ENCODE measurements at regions not wholly inside any gene's neighbourhood (a gene's known extent, or its start where the extent isn't known, plus 50 kb on each side); places are given as distances from the start of the nearest gene placed in this dataset.

DNA sequence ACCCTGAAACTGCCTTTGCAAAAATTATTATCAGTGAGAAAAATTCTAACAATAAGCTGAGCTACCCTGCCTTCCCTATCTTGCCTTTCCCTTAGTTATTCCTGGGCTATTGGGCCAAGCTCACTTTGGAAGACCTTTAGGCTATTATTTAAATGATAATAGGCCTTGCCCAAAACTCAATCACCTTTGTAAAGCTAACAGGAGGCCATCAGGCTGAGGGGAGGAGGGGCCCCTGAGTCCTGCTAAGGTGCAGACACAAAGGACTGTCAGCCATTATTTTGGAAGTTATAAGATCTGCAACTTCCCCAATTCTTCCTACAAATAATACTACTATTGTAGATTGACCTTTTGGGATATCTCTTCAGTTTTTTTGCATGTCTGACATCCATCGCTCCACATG, 278.8 kb upstream of the DIAPH2 start:
- ChIA-PET CTCF (no interaction called here), POLR2A (ENCODE audit: low non-redundant PET) (no interaction called here)
- H3K4me1 ChIP-seq (ENCODE audit: insufficient read depth, low read length, poor library complexity, severe bottlenecking) = no peaks in the 10 kb centered on the region
- no TSS peak for BruUV-seq (replicated peaks)
- no peaks in the 10 kb centered on the region for H3K27me3 ChIP-seq (replicated peaks; ENCODE audit: insufficient read depth, low read depth, low read length, poor library complexity)
- intact Hi-C loops (cut with micrococcal nuclease; ENCODE audit: unreplicated experiment) = no loop called here
- TF ChIP-seq EZH2 (IDR thresholded peaks at IDR 0.05; ENCODE audit: borderline replicate concordance, low read depth, low read length, poor library complexity, severe bottlenecking) (no peak), CTCF (conservative IDR thresholded peaks at IDR 0.05; ENCODE audit: low read depth, low read length) (no peak)
- H3K4me3 ChIP-seq (ENCODE audit: low read depth, low read length, poor library complexity, severe bottlenecking) = no peak overlapping the region
- H3K9me3 ChIP-seq (ENCODE audit: low read depth, low read length, poor library complexity, severe bottlenecking) = no peaks in the 10 kb centered on the region
- no peaks in the 10 kb centered on the region for H3K36me3 ChIP-seq (ENCODE audit: insufficient read depth, low read length, poor library complexity, severe bottlenecking)
- no peak overlapping the region for H3K27ac ChIP-seq (ENCODE audit: low read depth, low read length, poor library complexity, severe bottlenecking)
- no peak for DNase-seq (ENCODE audit: low spot score)

DNA sequence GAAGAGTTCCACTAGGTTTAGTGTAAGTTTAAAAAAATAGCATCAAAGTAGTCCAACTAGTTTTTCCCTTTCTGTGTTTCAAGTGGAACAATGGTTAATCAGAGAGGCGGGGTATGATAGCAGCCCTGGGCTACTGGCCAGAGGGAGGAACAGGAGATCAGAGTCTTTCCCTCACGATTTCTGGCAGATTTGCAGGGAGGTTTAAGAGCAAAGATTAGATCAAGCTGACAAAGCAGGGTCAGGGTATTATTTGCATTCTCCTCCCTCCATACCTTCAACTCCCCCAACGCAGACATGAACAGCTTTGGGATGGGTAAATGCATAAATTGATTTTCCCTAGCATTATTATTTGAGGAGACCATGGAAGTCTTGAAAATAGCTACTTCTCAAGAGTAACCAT, 277.6 kb upstream of the DIAPH2 start:
- H3K36me3 ChIP-seq (ENCODE audit: insufficient read depth, low read length, poor library complexity, severe bottlenecking) = no peaks in the 10 kb centered on the region
- no peaks in the 10 kb centered on the region for H3K9me3 ChIP-seq (ENCODE audit: low read depth, low read length, poor library complexity, severe bottlenecking)
- no peaks in the 10 kb centered on the region for H3K27me3 ChIP-seq (replicated peaks; ENCODE audit: insufficient read depth, low read depth, low read length, poor library complexity)
- no TSS peak for BruUV-seq (replicated peaks)
- no peaks in the 10 kb centered on the region for H3K4me1 ChIP-seq (ENCODE audit: insufficient read depth, low read length, poor library complexity, severe bottlenecking)
- intact Hi-C loops (cut with micrococcal nuclease; ENCODE audit: unreplicated experiment) = no loop called here
- POLR2A ChIA-PET (ENCODE audit: low non-redundant PET) = no interaction called here
- TF ChIP-seq EZH2 (IDR thresholded peaks at IDR 0.05; ENCODE audit: borderline replicate concordance, low read depth, low read length, poor library complexity, severe bottlenecking) (no peak), CTCF (conservative IDR thresholded peaks at IDR 0.05; ENCODE audit: low read depth, low read length) (no peak)
- no peak overlapping the region for H3K4me3 ChIP-seq (ENCODE audit: low read depth, low read length, poor library complexity, severe bottlenecking)
- CTCF ChIA-PET = no interaction called here
- no peak for DNase-seq (ENCODE audit: low spot score)
- H3K27ac ChIP-seq (ENCODE audit: low read depth, low read length, poor library complexity, severe bottlenecking) = no peak overlapping the region

DNA sequence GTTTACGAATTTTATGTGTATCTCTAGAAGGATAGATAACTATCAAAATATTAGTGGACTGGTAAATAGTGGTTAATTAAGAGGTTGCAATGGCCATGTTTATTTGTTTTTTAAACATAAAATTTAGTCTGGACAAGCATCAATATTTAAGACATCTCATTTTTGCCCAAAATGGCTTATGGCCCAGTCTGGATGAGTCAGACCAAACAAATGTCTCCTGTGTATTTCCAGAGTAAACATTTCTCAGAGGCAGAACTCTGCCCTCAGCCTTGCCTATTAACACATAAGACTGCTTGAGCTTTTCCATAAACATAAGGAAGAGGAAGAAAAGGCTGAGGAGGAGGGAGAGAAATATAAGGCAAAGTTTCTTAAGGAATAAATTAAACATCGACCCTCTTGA, 277.1 kb upstream of the DIAPH2 start:
- CTCF ChIA-PET = no interaction called here
- intact Hi-C loops (cut with micrococcal nuclease; ENCODE audit: unreplicated experiment) = no loop called here

More for the DNA sequence above, 277.1 kb upstream of the DIAPH2 start:
- Histone ChIP-seq H3K4me3 (ENCODE audit: low read depth, low read length, poor library complexity, severe bottlenecking) (no peak overlapping the region), H3K9me3 (ENCODE audit: low read depth, low read length, poor library complexity, severe bottlenecking) (no peaks in the 10 kb centered on the region), H3K27ac (ENCODE audit: low read depth, low read length, poor library complexity, severe bottlenecking) (no peak overlapping the region), H3K27me3 (replicated peaks; ENCODE audit: insufficient read depth, low read depth, low read length, poor library complexity) (no peaks in the 10 kb centered on the region), H3K4me1 (ENCODE audit: insufficient read depth, low read length, poor library complexity, severe bottlenecking) (no peaks in the 10 kb centered on the region), H3K36me3 (ENCODE audit: insufficient read depth, low read length, poor library complexity, severe bottlenecking) (no peaks in the 10 kb centered on the region)
- POLR2A ChIA-PET (ENCODE audit: low non-redundant PET) = no interaction called here
- no peak for DNase-seq (ENCODE audit: low spot score)
- BruUV-seq (replicated peaks) = no TSS peak
- TF ChIP-seq CTCF (conservative IDR thresholded peaks at IDR 0.05; ENCODE audit: low read depth, low read length) (no peak), EZH2 (IDR thresholded peaks at IDR 0.05; ENCODE audit: borderline replicate concordance, low read depth, low read length, poor library complexity, severe bottlenecking) (no peak)

All from A673 (cell line).